ENCODE measurements at regions not wholly inside any gene's neighbourhood (a gene's known extent, or its start where the extent isn't known, plus 50 kb on each side); places are given as distances from the start of the nearest gene placed in this dataset.

DNA sequence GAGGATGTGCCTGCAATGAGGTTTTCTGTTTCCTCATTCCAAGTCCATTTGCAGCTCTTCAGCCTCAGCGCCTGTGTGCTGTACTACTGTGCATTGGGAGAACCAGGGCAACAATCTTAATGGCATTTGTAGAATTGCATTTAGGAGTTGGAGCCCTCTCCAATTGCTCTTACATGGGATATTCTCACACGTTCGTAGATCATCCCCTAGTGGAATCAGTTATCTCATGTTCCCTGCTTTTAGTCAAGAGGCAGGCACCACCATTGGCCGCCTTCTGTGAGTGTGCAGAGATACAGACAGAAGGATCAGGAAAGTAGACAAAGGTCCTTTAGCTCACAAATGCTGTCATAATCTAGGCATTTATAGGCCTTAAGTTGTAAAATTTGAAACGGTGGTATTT is 84.2 kb upstream of the RGS17 start:
- no peak overlapping the region for H3K4me3 Mint-ChIP-seq
- no peaks in the 10 kb centered on the region for H3K9me3 Mint-ChIP-seq
- H3K4me1 Mint-ChIP-seq, result no peaks in the 10 kb centered on the region
- no peaks in the 10 kb centered on the region for H3K36me3 Mint-ChIP-seq
- DNase-seq, result no peak
- H3K27me3 Mint-ChIP-seq, result no peaks in the 10 kb centered on the region
- H3K27ac Mint-ChIP-seq, result no peak overlapping the region

DNA sequence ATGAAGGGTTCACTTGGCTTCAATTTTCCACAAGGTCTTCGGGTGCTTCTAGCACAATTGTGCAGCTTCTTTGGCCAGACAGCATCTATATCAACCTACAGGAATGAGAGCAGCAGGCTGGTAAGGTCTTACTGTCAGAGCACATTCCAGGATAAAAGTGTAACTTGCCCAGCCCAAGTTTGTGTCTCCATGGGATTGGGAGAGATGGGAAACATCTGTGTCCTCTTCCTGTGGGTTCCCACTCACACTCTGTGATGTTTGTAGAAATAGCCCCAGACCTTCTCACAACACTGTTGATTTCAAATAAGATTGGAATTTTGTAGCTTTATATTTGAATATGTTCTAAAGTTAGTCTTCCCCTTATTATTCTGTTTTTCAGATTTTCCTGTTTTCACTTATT is 83.4 kb upstream of the RGS17 start:
- H3K4me1 Mint-ChIP-seq, result peaks cover 1% of the 10 kb centered on the region
- H3K27ac Mint-ChIP-seq, result no peak overlapping the region
- H3K4me3 Mint-ChIP-seq, result no peak overlapping the region
- no peaks in the 10 kb centered on the region for H3K36me3 Mint-ChIP-seq
- DNase-seq, result no peak
- no peaks in the 10 kb centered on the region for H3K9me3 Mint-ChIP-seq
- no peaks in the 10 kb centered on the region for H3K27me3 Mint-ChIP-seq

DNA sequence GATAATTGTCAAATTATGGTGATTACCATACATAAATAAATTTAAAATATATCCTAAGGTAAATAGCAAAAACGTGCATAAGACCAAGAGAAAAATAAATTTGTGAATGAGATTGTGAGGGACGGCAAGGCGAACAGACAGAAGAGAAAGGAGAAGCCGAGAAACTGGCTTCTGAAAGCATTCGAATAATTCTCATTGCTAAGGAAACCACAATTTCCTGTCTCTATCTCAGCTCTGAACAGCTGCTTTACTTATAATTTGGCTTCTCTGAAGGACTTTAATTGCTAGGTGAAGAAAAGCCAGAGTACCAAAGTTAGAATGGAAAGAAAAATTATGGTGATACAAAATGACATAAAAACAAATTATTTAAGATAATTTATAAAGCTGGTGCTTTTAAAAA is 79.0 kb upstream of the RGS17 start:
- Mint-ChIP-seq H3K27me3 (no peaks in the 10 kb centered on the region), H3K27ac (no peak overlapping the region), H3K36me3 (no peaks in the 10 kb centered on the region), H3K9me3 (no peaks in the 10 kb centered on the region), H3K4me1 (peaks cover 1% of the 10 kb centered on the region), H3K4me3 (no peak overlapping the region)
- no peak for DNase-seq

DNA sequence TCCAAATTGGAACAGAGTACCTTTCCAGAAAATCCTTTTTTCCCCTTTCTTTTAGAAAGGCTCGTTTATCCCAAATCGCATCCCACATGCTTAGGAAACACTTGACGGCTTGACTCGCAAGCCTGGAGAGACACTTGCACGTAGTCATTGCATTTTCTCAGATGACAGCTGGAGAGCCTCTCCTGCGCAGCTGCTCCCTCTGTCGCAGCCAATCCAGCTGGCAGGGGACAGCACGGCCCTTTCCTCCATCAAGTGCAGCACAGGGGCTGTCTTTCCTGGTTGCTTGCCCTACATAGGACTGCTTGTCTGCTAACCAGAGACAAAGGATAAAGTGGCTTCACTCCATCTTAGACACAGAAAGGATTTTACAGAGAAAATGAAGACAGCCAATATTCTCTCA is 77.6 kb upstream of the RGS17 start:
- H3K27ac Mint-ChIP-seq, result no peak overlapping the region

DNA sequence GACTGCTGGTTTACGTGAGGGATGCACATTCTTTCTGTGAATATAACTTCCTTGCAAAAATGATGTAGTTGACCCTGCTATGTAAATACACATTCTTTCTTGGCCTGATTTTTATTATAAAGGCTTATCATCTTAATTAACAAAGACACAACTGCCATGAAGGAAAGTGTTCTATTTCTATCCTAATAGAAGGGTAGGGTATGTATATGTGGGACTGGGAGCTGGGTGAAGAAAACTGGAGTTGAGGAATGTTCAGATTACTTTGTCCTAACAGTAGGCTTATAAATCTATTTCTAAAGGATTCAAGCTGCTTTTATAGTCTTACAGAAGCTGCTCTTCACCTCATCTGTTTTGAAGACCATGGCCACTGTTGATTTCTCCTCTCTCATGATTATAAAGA is 76.5 kb upstream of the RGS17 start:
- peaks cover 1% of the 10 kb centered on the region for H3K4me1 Mint-ChIP-seq
- H3K9me3 Mint-ChIP-seq, result no peaks in the 10 kb centered on the region
- no peak for DNase-seq
- H3K27ac Mint-ChIP-seq, result no peak overlapping the region
- H3K27me3 Mint-ChIP-seq, result no peaks in the 10 kb centered on the region
- no peaks in the 10 kb centered on the region for H3K36me3 Mint-ChIP-seq
- no peak overlapping the region for H3K4me3 Mint-ChIP-seq

More for the DNA sequence above, 77.6 kb upstream of the RGS17 start:
- H3K27me3 Mint-ChIP-seq, result no peaks in the 10 kb centered on the region
- DNase-seq, result no peak
- no peaks in the 10 kb centered on the region for H3K9me3 Mint-ChIP-seq
- peaks cover 1% of the 10 kb centered on the region for H3K4me1 Mint-ChIP-seq
- H3K36me3 Mint-ChIP-seq, result no peaks in the 10 kb centered on the region
- H3K4me3 Mint-ChIP-seq, result no peak overlapping the region

DNA sequence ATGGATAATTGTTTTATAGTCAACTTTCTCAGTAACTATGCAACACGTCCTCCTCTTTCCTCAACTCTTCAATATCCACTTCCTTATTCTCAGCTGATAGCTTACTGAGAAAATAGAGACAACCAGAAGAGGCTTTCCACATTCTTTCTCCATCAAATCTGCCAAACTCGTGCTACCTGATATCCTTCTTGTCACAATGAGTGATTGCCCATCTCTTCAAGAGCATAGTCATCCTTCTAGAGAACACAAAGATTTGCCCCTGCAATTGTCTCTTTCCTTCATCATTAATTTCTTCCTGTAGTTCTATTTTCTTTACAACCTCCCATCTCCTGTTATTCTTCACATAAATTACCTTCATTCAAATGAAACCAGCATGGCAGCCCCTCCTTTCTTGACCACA is 75.9 kb upstream of the RGS17 start:
- H3K27ac Mint-ChIP-seq, result no peak overlapping the region
- no peaks in the 10 kb centered on the region for H3K9me3 Mint-ChIP-seq
- DNase-seq, result no peak
- H3K4me3 Mint-ChIP-seq, result no peak overlapping the region
- no peaks in the 10 kb centered on the region for H3K36me3 Mint-ChIP-seq
- no peaks in the 10 kb centered on the region for H3K27me3 Mint-ChIP-seq
- H3K4me1 Mint-ChIP-seq, result peaks cover 1% of the 10 kb centered on the region

DNA sequence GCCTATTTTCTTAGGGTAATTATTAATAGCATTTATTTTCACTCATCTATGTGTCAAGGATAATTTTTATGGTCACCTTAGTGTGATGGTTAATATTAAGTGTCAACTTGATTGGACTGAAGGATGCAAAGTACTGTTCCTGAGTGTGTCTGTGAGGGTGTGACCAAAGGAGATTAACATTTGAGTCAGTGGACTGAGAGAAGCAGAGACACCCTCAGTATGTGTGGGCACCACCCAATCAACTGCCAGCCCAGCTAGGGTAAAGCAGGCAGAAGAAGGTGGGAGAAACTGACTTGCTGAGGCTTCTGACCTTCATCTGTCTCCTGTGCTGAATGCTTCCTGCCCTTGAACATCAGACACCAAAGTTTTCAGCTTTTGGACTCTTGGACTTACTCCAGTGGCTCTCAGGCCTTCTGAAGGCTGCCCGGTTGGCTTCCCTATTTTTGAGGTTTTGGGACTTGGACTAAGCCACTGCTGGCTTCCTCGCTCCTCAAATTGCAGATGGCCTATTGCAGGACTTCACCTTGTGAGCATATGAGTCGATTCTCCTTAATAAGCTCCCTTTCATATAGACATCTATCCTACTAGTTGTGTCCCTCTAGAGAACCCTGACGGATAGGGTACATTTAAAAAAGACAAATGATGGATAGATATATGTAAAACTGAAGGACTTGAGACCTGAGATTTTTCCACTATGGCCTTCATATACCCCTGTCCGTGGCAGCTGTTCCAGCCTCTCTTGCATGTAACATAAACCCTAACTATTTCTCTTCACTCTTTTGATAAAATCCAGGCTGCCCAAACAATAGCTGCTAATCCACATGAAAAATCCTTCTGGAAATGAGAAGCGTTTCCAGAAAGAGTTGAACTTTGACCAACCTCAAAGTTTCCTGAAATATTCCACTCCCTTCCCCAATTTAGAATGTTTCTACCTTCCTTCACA is 62.1 kb upstream of the RGS17 start:
- H3K4me1 Mint-ChIP-seq, result no peaks in the 10 kb centered on the region
- no peaks in the 10 kb centered on the region for H3K9me3 Mint-ChIP-seq
- no peaks in the 10 kb centered on the region for H3K36me3 Mint-ChIP-seq
- no peak for DNase-seq
- H3K4me3 Mint-ChIP-seq, result no peak overlapping the region
- H3K27ac Mint-ChIP-seq, result no peak overlapping the region
- no peaks in the 10 kb centered on the region for H3K27me3 Mint-ChIP-seq

DNA sequence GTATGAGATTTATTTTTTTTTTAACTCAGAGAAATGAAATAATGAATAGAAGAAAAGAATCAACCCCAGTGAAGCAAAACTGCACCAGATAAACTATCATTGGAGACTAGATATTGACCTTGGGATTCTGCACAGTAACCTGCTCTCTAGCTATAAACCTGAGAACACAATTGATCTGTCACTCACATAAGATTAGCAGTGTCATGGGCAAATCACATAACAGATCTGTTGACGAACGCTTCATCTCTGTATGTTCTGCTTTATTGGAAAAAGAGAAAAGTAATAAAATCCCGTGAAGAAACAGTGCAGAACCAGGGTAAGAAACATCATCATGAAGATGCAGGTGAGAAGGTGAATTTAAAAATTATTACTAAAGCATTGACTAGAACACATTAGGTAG is 52.8 kb upstream of the RGS17 start:
- DNase-seq, result no peak
- Mint-ChIP-seq H3K9me3 (no peaks in the 10 kb centered on the region), H3K27ac (no peak overlapping the region), H3K4me3 (no peak overlapping the region), H3K4me1 (no peaks in the 10 kb centered on the region), H3K27me3 (peaks cover 3% of the 10 kb centered on the region), H3K36me3 (no peaks in the 10 kb centered on the region)
